Dedifferentiated amniotic fluid mesenchymal stem cell (primary cell): ENCODE measurements at regions not wholly inside any gene's neighbourhood (a gene's known extent, or its start where the extent isn't known, plus 50 kb on each side); places are given as distances from the start of the nearest gene placed in this dataset.
"Not testable (repeated sequence)": the region's sequence is repeated elsewhere in the genome, so short reads cannot be mapped to it uniquely, and the experiment has no call there.

Experiments used
- DNase-seq: peaks from one replicate; pipeline ENCODE4 v3.0.0-alpha.2; 2016; ENCODE audit errors: extremely low spot score

DNA sequence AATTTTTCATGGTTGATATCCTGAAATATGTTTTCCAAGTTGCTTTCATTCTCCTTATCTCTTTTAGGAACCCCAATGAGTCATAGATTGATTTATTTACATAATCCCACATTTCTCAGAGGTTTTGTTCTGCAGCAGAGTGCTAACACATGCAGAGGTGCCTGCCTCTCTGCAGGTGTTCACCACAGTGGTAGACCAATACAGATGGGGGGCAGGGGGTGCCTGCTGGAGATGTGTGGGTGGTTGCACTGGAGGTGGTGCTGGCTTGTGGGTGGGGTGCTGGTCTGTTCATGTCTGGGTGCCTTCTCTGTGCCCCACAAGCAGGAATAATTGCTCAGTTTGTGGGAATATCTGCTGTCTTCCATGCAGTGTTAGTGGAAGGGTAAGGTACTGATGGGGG lies 131.1 kb downstream of the JRKL start:
- no peak for DNase-seq

GRCh38 chr11:96523656-96524055 lies 133.8 kb downstream of the JRKL start:
- DNase-seq, result no peak

GRCh38 chr11:96524475-96524874 lies 134.7 kb downstream of the JRKL start:
- no peak for DNase-seq

DNA sequence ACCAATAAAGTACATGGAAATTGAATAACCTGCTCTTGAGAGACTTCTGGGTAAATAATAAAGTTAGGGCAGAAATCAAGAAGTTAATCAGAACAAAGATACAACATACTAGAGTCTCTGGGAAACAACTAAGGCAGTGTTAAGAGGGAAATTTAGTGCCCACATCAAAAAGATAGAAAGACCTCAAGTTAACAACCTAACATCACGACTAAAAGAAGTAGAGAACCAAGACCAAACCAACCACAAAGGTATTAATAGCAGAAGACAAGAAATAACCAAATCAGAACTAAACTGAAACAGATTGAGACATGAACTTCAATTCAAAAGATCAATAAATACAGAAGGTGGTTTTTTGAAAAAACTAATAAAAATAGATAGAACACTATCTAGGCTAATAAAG lies 140.7 kb downstream of the JRKL start:
- DNase-seq, result no peak

DNA sequence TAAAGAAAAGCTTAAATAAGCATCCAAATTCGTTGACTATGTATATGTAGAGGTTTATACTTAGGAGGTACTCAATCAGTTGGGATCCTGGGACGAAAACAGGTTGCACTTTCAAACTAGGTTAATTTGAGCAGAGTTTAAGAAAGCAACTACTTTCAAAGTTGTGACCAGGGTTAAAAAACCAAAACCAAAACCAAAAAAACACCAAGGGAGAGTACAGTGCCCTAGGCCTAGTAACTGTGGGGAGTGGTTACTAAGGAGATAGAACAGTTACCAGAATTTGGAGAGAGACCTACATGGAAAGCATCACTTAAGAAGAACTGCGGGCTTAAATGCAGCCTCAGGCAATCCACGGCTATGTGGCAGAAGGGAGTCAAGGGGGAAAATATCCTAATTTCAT lies 148.3 kb downstream of the JRKL start:
- no peak for DNase-seq

- DNase-seq, result no peak
Measured at GRCh38 chr11:96538622-96539021, 148.8 kb downstream of the JRKL start.

DNA sequence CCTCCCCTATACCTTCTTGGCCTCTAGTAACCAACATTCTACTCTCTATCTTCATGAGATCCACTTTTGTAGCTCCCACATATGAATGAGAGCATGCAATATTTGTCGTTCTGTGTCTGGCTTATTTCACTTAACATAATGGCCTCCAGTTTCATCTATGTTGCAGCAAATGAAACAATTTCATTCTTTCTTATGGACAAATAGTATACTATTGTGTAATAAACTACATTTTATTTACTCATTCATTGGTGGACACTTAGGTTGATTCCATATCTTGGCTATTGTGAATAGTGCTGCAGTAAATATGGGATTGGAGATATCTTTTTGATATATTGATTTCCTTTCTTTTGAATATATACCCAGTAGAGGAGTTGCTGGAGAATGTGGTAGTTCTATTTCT lies 151.1 kb downstream of the JRKL start:
- no peak for DNase-seq

- no peak for DNase-seq
Measured at GRCh38 chr11:96543177-96543576, 153.4 kb downstream of the JRKL start.

GRCh38 chr11:96545192-96545591 lies 155.4 kb downstream of the JRKL start:
- DNase-seq, result not testable (repeated sequence)

GRCh38 chr11:96551136-96551535 lies 161.3 kb downstream of the JRKL start:
- DNase-seq, result no peak

- DNase-seq, result no peak
Measured at GRCh38 chr11:96554236-96554820, 164.5 kb downstream of the JRKL start.

- DNase-seq, result not testable (repeated sequence)
Measured at GRCh38 chr11:96555826-96556225, 166.0 kb downstream of the JRKL start.

DNA sequence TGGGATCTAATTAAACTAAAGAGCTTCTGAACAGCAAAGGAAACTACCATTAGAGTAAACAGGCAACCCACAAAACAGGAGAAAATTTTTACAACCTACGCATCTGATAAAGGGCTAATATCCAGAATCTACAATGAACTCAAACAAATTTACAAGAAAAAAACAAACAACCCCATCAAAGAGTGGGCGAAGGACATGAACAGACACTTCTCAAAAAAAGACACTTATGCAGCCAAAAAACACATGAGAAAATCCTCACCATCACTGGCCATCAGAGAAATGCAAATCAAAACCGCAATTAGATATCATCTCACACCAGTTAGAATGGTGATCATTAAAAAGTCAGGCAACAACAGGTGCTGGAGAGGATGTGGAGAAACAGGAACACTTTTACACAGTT lies 170.9 kb downstream of the JRKL start:
- DNase-seq, result not testable (repeated sequence)

DNA sequence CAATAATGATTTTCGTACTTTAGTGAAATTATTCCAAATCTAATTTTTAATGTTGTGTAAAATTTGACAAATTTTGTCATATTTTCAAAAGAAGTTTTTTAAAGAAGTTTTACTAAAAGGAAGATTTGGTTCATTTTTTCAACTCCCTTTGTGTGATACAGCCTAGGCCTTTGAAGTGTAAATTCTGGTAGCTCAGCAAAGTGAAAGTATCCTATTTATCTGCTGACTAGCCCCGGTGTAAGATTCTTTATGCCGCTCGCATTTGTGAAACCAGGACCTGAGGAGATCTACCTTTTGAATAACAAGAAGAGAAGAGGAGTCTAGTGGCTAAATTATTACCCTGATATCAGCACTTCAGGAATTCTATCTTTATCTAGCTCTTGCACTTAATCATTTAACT lies 177.4 kb downstream of the JRKL start:
- no peak for DNase-seq

DNA sequence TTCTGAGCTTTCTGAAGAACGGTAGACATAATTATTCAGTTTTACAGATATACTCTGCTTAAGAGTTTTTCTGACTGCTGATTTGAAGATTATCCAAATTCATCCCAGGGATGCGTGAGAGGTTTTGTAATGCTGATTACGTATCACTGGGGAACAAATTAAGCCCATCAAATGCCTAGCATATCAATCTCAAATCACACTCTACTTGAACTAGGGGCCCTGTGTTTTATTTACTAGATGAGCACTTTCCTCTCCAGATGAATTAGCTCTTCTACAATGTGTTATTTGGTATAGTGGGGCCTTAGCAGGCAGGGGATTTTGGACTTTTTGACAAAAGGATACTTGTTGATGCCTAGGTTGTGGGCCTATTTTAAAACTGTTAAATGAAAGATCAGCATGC lies 177.9 kb downstream of the JRKL start:
- no peak for DNase-seq

GRCh38 chr11:96576383-96576782 lies 186.6 kb downstream of the JRKL start:
- DNase-seq, result no peak

DNA sequence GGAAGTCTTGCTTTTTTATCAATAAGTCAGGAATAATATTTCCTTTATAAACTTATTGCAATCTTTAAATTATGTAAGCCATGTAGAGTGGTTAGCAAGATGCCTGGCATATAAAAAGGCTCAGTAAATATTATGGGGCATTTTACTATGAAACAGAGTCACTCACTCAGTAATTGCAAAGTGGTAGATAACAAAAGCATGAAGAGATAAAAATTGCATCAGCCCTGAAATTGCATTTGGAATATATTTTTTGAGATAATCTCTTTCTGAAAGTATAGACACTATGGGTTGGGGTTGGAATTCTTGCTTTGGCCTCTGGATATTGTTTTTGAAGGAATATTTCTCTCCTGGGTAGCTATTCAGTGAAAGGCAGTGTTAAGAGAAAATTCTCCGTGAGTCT lies 188.6 kb downstream of the JRKL start:
- DNase-seq, result no peak

GRCh38 chr11:96579656-96580055 lies 189.8 kb downstream of the JRKL start:
- no peak for DNase-seq

GRCh38 chr11:96580476-96581040 lies 190.7 kb downstream of the JRKL start:
- DNase-seq, result no peak

- not testable (repeated sequence) for DNase-seq
Measured at GRCh38 chr11:96585944-96586880, 196.4 kb downstream of the JRKL start.

- not testable (repeated sequence) for DNase-seq
Measured at GRCh38 chr11:96588793-96589192, 199.0 kb downstream of the JRKL start.

DNA sequence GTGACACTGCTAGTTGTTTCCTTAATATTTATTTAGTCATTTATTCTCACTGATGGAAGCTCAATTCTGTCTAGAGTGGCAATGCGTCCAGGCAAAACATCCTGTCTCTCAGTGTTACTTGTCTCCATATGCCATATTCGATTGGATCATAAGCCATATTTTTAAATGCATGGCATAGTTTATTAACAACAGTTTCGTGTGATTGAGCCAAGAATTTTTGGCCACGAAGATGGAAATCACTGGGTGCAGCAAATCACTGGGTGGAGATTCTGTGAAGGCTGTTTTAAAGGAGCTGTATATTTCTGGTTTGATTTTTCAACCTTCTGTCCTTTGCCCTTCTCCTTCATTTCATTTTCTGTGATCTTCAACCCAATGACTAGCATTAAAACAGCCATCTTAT lies 205.2 kb downstream of the JRKL start:
- DNase-seq, result no peak
